T-helper 2 cell treated with Interferon-gamma antibody and Interleukin-4, amounts not matched to agents 5 μg/mL and 100 μg/mL, for 36 hours (primary cell): ENCODE measurements at regions not wholly inside any gene's neighbourhood (a gene's known extent, or its start where the extent isn't known, plus 50 kb on each side); places are given as distances from the start of the nearest gene placed in this dataset.

Experiments used
- DNase-seq: peaks from one replicate; pipeline ENCODE4 v3.0.0; 2021; ENCODE audit warnings: low spot score
- H3K27ac Mint-ChIP-seq: one replicate; pipeline ENCODE4 v1.8.0; 2021; ENCODE audit warnings: mild to moderate bottlenecking, mixed read lengths
- H3K27me3 Mint-ChIP-seq: one replicate; pipeline ENCODE4 v1.8.0; 2021; ENCODE audit warnings: low read depth, mixed read lengths
- H3K36me3 Mint-ChIP-seq: one replicate; pipeline ENCODE4 v1.8.0; 2021; ENCODE audit warnings: low read depth, mixed read lengths
- H3K4me1 Mint-ChIP-seq: one replicate; pipeline ENCODE4 v1.8.0; 2021; ENCODE audit warnings: low read depth, mixed read lengths
- H3K4me3 Mint-ChIP-seq: one replicate; pipeline ENCODE4 v1.8.0; 2022; ENCODE audit warnings: mild to moderate bottlenecking, moderate library complexity, mixed read lengths
- H3K9me3 Mint-ChIP-seq: one replicate; pipeline ENCODE4 v1.8.0; 2021; ENCODE audit warnings: mixed read lengths

- no peak overlapping the region for H3K4me3 Mint-ChIP-seq
- H3K36me3 Mint-ChIP-seq, result no peaks in the 10 kb centered on the region
- DNase-seq, result no peak
- peaks cover 24% of the 10 kb centered on the region for H3K9me3 Mint-ChIP-seq
- no peaks in the 10 kb centered on the region for H3K4me1 Mint-ChIP-seq
- no peaks in the 10 kb centered on the region for H3K27me3 Mint-ChIP-seq
- H3K27ac Mint-ChIP-seq, result no peak overlapping the region
Measured at GRCh38 chr11:42255906-42256305, 796.5 kb upstream of the LRRC4C start.

DNA sequence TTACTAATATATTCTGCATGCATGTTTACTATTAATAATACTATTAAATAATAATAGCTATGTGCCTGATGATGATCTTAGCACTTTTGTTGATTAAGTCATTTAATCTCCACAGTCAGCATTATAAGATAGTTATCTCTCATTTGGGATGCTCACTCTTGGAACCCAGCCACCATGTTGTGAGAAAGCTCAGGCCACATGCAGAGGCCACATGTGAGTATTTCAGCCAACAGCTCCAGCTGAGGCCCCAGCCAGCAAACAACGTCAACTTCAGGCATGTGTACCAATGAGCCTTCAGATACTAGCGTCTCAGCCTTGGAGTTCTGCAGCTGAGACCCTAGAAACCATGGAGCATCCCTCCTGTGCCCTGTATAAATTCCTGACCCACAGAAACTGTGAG is 798.1 kb upstream of the LRRC4C start:
- Mint-ChIP-seq H3K4me3 (no peak overlapping the region), H3K4me1 (no peaks in the 10 kb centered on the region), H3K27ac (no peak overlapping the region), H3K36me3 (no peaks in the 10 kb centered on the region), H3K27me3 (no peaks in the 10 kb centered on the region), H3K9me3 (peaks cover 24% of the 10 kb centered on the region)
- no peak for DNase-seq

- no peaks in the 10 kb centered on the region for H3K27me3 Mint-ChIP-seq
- peaks cover 28% of the 10 kb centered on the region for H3K9me3 Mint-ChIP-seq
Measured at GRCh38 chr11:42265072-42265471, 805.6 kb upstream of the LRRC4C start.

GRCh38 chr11:42271306-42271705 is 811.9 kb upstream of the LRRC4C start:
- DNase-seq, result no peak
- Mint-ChIP-seq H3K27me3 (no peaks in the 10 kb centered on the region), H3K9me3 (peaks cover 37% of the 10 kb centered on the region), H3K4me1 (no peaks in the 10 kb centered on the region), H3K36me3 (no peaks in the 10 kb centered on the region), H3K4me3 (no peak overlapping the region), H3K27ac (no peak overlapping the region)

More at GRCh38 chr11:42265072-42265471, 805.6 kb upstream of the LRRC4C start:
- H3K4me1 Mint-ChIP-seq, result no peaks in the 10 kb centered on the region
- H3K27ac Mint-ChIP-seq, result no peak overlapping the region
- no peak for DNase-seq
- no peak overlapping the region for H3K4me3 Mint-ChIP-seq
- H3K36me3 Mint-ChIP-seq, result no peaks in the 10 kb centered on the region

GRCh38 chr11:42273977-42274376 is 814.5 kb upstream of the LRRC4C start:
- no peaks in the 10 kb centered on the region for H3K27me3 Mint-ChIP-seq
- no peak for DNase-seq
- H3K4me1 Mint-ChIP-seq, result no peaks in the 10 kb centered on the region
- H3K36me3 Mint-ChIP-seq, result no peaks in the 10 kb centered on the region
- no peak overlapping the region for H3K27ac Mint-ChIP-seq
- H3K4me3 Mint-ChIP-seq, result no peak overlapping the region
- H3K9me3 Mint-ChIP-seq, result peaks cover 43% of the 10 kb centered on the region

DNA sequence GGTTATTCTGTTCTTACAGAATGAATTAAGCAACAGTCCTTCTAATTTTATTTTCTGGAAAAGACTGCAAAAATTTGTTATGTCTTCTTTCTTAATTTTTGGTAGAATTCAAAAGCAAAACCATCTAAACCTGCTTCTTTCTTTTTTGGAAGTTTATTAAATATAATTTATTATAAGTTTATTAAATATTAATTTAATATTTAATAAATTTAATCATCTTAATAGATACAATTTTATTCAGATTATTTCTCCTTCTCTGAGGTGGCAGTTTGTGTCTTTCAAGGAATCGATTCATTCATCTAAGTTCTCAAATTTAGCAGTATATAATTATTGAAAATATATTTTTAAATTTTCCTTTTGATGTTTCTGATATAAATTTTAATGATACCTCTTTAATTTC is 837.5 kb upstream of the LRRC4C start:
- Mint-ChIP-seq H3K4me3 (no peak overlapping the region), H3K27me3 (no peaks in the 10 kb centered on the region), H3K27ac (no peak overlapping the region), H3K9me3 (peaks cover 31% of the 10 kb centered on the region), H3K4me1 (no peaks in the 10 kb centered on the region), H3K36me3 (no peaks in the 10 kb centered on the region)
- DNase-seq, result no peak

GRCh38 chr11:42299780-42300179 is 840.3 kb upstream of the LRRC4C start:
- no peak overlapping the region for H3K27ac Mint-ChIP-seq
- no peak for DNase-seq
- no peaks in the 10 kb centered on the region for H3K4me1 Mint-ChIP-seq

GRCh38 chr11:42301777-42302176 is 842.3 kb upstream of the LRRC4C start:
- H3K27ac Mint-ChIP-seq, result no peak overlapping the region
- H3K4me3 Mint-ChIP-seq, result no peak overlapping the region
- DNase-seq, result no peak
- H3K27me3 Mint-ChIP-seq, result no peaks in the 10 kb centered on the region
- H3K9me3 Mint-ChIP-seq, result peaks cover 22% of the 10 kb centered on the region
- no peaks in the 10 kb centered on the region for H3K4me1 Mint-ChIP-seq
- no peaks in the 10 kb centered on the region for H3K36me3 Mint-ChIP-seq

More at GRCh38 chr11:42299780-42300179, 840.3 kb upstream of the LRRC4C start:
- Mint-ChIP-seq H3K4me3 (no peak overlapping the region), H3K27me3 (no peaks in the 10 kb centered on the region), H3K9me3 (peaks cover 22% of the 10 kb centered on the region), H3K36me3 (no peaks in the 10 kb centered on the region)

GRCh38 chr11:42311514-42311913 is 852.1 kb upstream of the LRRC4C start:
- peaks cover 32% of the 10 kb centered on the region for H3K9me3 Mint-ChIP-seq
- no peaks in the 10 kb centered on the region for H3K27me3 Mint-ChIP-seq
- H3K4me1 Mint-ChIP-seq, result no peaks in the 10 kb centered on the region
- no peak overlapping the region for H3K4me3 Mint-ChIP-seq
- no peak overlapping the region for H3K27ac Mint-ChIP-seq
- no peak for DNase-seq
- no peaks in the 10 kb centered on the region for H3K36me3 Mint-ChIP-seq

DNA sequence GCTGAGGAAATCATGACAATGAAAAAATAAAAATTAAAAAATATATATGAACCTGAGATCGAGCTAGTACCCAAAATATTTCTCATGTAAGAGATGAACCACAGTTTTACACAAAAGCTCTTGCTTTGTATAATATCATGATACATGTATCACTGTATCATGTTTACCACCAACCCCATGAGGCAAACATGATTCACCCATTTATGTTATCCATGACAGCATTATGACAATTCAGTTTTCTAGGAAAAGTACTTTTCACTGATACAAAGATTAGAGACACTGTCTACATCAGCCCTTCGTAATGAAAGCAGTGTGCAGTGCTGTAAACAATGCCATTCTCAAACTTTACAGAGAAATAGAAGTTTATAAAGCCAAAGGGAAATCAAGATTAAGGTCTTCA is 852.5 kb upstream of the LRRC4C start:
- H3K4me1 Mint-ChIP-seq, result no peaks in the 10 kb centered on the region
- H3K27ac Mint-ChIP-seq, result no peak overlapping the region
- peaks cover 32% of the 10 kb centered on the region for H3K9me3 Mint-ChIP-seq
- H3K4me3 Mint-ChIP-seq, result no peak overlapping the region
- H3K27me3 Mint-ChIP-seq, result no peaks in the 10 kb centered on the region
- DNase-seq, result no peak
- no peaks in the 10 kb centered on the region for H3K36me3 Mint-ChIP-seq

GRCh38 chr11:42315267-42315666 is 855.8 kb upstream of the LRRC4C start:
- H3K36me3 Mint-ChIP-seq, result no peaks in the 10 kb centered on the region
- H3K27ac Mint-ChIP-seq, result no peak overlapping the region
- H3K27me3 Mint-ChIP-seq, result no peaks in the 10 kb centered on the region
- no peaks in the 10 kb centered on the region for H3K4me1 Mint-ChIP-seq
- no peak for DNase-seq
- H3K9me3 Mint-ChIP-seq, result peaks cover 26% of the 10 kb centered on the region
- no peak overlapping the region for H3K4me3 Mint-ChIP-seq

- Mint-ChIP-seq H3K4me1 (no peaks in the 10 kb centered on the region), H3K9me3 (peaks cover 24% of the 10 kb centered on the region), H3K4me3 (no peak overlapping the region), H3K27me3 (no peaks in the 10 kb centered on the region), H3K36me3 (no peaks in the 10 kb centered on the region), H3K27ac (no peak overlapping the region)
- no peak for DNase-seq
Measured at GRCh38 chr11:42315846-42316245, 856.4 kb upstream of the LRRC4C start.

GRCh38 chr11:42319921-42320320 is 860.5 kb upstream of the LRRC4C start:
- H3K9me3 Mint-ChIP-seq, result peaks cover 16% of the 10 kb centered on the region
- H3K4me1 Mint-ChIP-seq, result no peaks in the 10 kb centered on the region
- no peaks in the 10 kb centered on the region for H3K27me3 Mint-ChIP-seq
- no peak for DNase-seq
- no peaks in the 10 kb centered on the region for H3K36me3 Mint-ChIP-seq
- no peak overlapping the region for H3K27ac Mint-ChIP-seq
- H3K4me3 Mint-ChIP-seq, result no peak overlapping the region

DNA sequence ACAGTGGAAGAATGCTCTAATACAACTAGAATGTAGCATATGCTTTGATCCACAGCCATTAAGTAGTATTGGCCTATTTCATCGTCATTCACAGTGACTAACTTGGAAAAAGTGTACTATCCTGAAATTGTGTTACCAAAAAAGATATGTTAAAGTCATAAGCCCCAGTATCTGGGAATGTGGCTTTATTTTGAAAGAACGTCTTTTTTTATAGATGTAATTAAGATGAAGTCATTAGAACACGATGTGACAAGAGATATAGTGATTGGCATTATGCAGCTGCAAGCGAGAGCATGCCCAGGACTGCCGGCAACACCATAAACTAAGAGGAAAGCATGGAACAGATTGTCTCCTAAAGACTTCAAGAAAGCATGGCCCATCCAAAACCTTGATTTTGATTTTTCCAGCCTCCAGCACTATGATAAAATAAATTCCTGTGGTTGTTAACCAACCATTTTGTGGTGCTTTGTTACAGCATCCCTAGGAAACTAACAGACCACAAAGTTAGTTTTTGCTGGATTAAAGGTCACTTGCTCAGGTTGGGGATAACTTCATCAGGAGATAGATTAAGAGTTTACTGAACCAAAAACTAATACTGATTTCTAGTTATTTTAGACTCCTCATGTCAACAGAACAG is 870.6 kb upstream of the LRRC4C start:
- no peak for DNase-seq
- Mint-ChIP-seq H3K4me1 (no peaks in the 10 kb centered on the region), H3K36me3 (no peaks in the 10 kb centered on the region), H3K4me3 (no peak overlapping the region), H3K27ac (no peak overlapping the region), H3K9me3 (peaks cover 41% of the 10 kb centered on the region), H3K27me3 (no peaks in the 10 kb centered on the region)

- H3K36me3 Mint-ChIP-seq, result no peaks in the 10 kb centered on the region
- H3K27me3 Mint-ChIP-seq, result no peaks in the 10 kb centered on the region
- H3K4me3 Mint-ChIP-seq, result no peak overlapping the region
- no peak for DNase-seq
- H3K9me3 Mint-ChIP-seq, result peaks cover 37% of the 10 kb centered on the region
- H3K4me1 Mint-ChIP-seq, result no peaks in the 10 kb centered on the region
- H3K27ac Mint-ChIP-seq, result no peak overlapping the region
Measured at GRCh38 chr11:42337786-42338455, 878.5 kb upstream of the LRRC4C start.
